DND-41 (cell line): ENCODE measurements at regions not wholly inside any gene's neighbourhood (a gene's known extent, or its start where the extent isn't known, plus 50 kb on each side); places are given as distances from the start of the nearest gene placed in this dataset.

Source experiments
- EZH2 ChIP-seq: IDR thresholded peaks from 3 replicates; pipeline ENCODE4 v1.6.1; 2012; ENCODE audit warnings: borderline replicate concordance, low read depth, mild to moderate bottlenecking, moderate library complexity, low read length, inconsistent platforms; ENCODE audit not compliant: severe bottlenecking
- TF ChIP-seq, protein P1 (sequence below): IDR thresholded peaks from 2 replicates; pipeline ENCODE4 v1.5.1; 2012; ENCODE audit warnings: borderline replicate concordance, low read length, moderate library complexity, mild to moderate bottlenecking; ENCODE audit not compliant: poor library complexity, severe bottlenecking; ENCODE audit errors: extremely low read depth

DNA sequence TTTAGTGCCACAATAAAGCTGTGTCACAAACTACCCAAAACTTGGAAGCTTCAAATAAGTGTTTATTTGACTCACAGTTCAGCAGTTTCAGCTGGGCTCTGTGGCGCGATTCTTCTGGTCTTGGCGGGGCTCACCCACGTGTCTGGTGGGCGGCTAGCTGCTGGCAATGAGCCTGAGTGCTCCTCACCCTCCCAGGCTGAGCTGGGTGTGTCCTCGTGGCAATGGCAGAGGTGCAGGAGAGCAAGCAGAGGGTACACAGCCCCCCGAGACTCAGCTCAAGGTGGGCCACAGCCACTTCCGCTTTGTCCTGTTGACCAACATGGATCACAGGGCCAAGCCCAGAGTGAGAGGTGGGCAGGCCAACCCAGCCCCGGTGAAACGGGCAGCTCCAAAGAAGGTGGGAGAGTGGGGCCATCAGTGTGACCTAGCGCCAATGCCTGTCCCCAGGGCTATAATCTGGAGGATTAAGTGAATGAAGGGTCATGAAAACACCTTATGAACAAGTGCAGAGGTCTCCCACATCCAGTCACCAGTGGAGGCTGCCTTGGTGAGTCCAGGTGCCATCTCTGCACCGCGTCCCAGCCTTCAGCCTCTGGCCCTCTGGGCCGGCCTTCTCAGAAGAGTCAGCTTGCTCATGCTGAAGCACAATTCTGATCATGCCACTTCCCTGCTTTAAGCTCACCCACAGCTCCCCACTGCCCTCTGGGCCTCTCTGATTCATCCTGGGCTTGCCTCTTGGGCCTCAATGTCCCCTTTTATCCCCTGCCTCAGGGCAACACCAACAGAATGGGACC lies 74.6 kb upstream of the RTL6 start:
- TF ChIP-seq, protein P1, sequence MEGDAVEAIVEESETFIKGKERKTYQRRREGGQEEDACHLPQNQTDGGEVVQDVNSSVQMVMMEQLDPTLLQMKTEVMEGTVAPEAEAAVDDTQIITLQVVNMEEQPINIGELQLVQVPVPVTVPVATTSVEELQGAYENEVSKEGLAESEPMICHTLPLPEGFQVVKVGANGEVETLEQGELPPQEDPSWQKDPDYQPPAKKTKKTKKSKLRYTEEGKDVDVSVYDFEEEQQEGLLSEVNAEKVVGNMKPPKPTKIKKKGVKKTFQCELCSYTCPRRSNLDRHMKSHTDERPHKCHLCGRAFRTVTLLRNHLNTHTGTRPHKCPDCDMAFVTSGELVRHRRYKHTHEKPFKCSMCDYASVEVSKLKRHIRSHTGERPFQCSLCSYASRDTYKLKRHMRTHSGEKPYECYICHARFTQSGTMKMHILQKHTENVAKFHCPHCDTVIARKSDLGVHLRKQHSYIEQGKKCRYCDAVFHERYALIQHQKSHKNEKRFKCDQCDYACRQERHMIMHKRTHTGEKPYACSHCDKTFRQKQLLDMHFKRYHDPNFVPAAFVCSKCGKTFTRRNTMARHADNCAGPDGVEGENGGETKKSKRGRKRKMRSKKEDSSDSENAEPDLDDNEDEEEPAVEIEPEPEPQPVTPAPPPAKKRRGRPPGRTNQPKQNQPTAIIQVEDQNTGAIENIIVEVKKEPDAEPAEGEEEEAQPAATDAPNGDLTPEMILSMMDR: no peak
- TF ChIP-seq EZH2: no peak
